B cell (primary cell): ENCODE measurements at regions not wholly inside any gene's neighbourhood (a gene's known extent, or its start where the extent isn't known, plus 50 kb on each side); places are given as distances from the start of the nearest gene placed in this dataset.

Experiments
- ATAC-seq: fragments of 200-7000 bp; cut with Tn5 transposase; one replicate; pipeline ENCODE4 v1.10.0; 2021; ENCODE audit warnings: low read depth, mild to moderate bottlenecking, moderate number of reproducible peaks, moderate library complexity
- CTCF ChIA-PET: fragments of 350-600 bp; sonication (Branson Sonifier 250); formaldehyde crosslinking; loops from one replicate; lab custom pipeline; 2021; ENCODE audit warnings: antibody characterized with exemption, inconsistent platforms; lab: Charles Lee
- POLR2A ChIA-PET: fragments of 350-600 bp; sonication (Branson Sonifier 250); formaldehyde crosslinking; loops from one replicate; lab custom pipeline; 2021; ENCODE audit warnings: antibody characterized with exemption; lab: Charles Lee
- DNase-seq: peaks from one replicate; pipeline ENCODE4 v3.0.0; 2013
- H2AFZ ChIP-seq: 2 replicates; pipeline ENCODE4 v1.6.1; 2012; ENCODE audit warnings: mild to moderate bottlenecking, low read depth, low read length; ENCODE audit not compliant: insufficient read depth, poor library complexity, severe bottlenecking
- H3K27ac ChIP-seq, 2 donors: 1 replicate in 1 of 2; 2 replicates in 1 of 2; pipeline ENCODE4 v1.5.1; 2012 to 2013; ENCODE audit warnings: low read length in 2 of 2, mild to moderate bottlenecking in 2 of 2, moderate library complexity in 1 of 2
- H3K27me3 ChIP-seq, 4 experiments: fragments of 200-600 bp in 1 of 4; sonication (generic) in 1 of 4; replicated peaks in 1 of 4; 1 replicate in 2 of 4; 2 replicates in 2 of 4; pipeline versions ENCODE4 v1.6.1 to v1.7.0; 2013 to 2016; ENCODE audit warnings: low read length in 3 of 4, mild to moderate bottlenecking in 2 of 4, mixed read lengths in 1 of 4, moderate library complexity in 1 of 4; ENCODE audit not compliant: insufficient read depth in 4 of 4, control insufficient read depth in 3 of 4; ENCODE audit errors: control extremely low read depth in 1 of 4
- H3K36me3 ChIP-seq, 2 experiments: replicated peaks in 1 of 2; 1 replicate in 1 of 2; 2 replicates in 1 of 2; pipeline versions ENCODE4 v1.6.1 to v1.7.1; 2013; ENCODE audit warnings: low read length in 1 of 2; ENCODE audit not compliant: insufficient read depth in 2 of 2, control insufficient read depth in 1 of 2; ENCODE audit errors: control extremely low read depth in 1 of 2, extremely low read depth in 1 of 2
- H3K4me1 ChIP-seq, 2 donors: fragments of 200-600 bp in 1 of 2; sonication (generic) in 1 of 2; 1 replicate in 1 of 2; 2 replicates in 1 of 2; pipeline versions ENCODE4 v1.5.1 to v1.6.1; 2013 to 2017; ENCODE audit warnings: low read length in 2 of 2; ENCODE audit not compliant: control insufficient read depth in 2 of 2, insufficient read depth in 2 of 2
- H3K4me2 ChIP-seq: replicated peaks from 2 replicates; pipeline ENCODE3; 2012; ENCODE audit warnings: mild to moderate bottlenecking, low read depth, low read length; ENCODE audit not compliant: poor library complexity, severe bottlenecking
- H3K4me3 ChIP-seq, 5 experiments: fragments of 200-600 bp in 1 of 5; sonication (generic) in 1 of 5; 1 replicate in 3 of 5; 2 replicates in 2 of 5; pipeline versions ENCODE4 v1.5.1 to v1.7.0; 2011 to 2016; ENCODE audit warnings: low read length in 4 of 5, mild to moderate bottlenecking in 4 of 5, low read depth in 2 of 5, control low read depth in 1 of 5, moderate library complexity in 1 of 5; ENCODE audit not compliant: insufficient read depth in 1 of 5; ENCODE audit errors: control extremely low read depth in 1 of 5, extremely low read depth in 1 of 5
- H3K79me2 ChIP-seq: fragments of 200-600 bp; sonication (generic); one replicate; pipeline ENCODE4 v1.6.0; 2016; ENCODE audit warnings: low read length; ENCODE audit not compliant: control insufficient read depth, insufficient read depth
- H3K9ac ChIP-seq: fragments of 200-600 bp; sonication (generic); 2 replicates; pipeline ENCODE4 v1.6.1; 2017; ENCODE audit warnings: mild to moderate bottlenecking, low read length, moderate library complexity
- H3K9me3 ChIP-seq, 3 donors: one replicate each; pipeline versions ENCODE4 v1.6.1 to v1.7.1; 2013; ENCODE audit warnings: low read length in 2 of 3; ENCODE audit not compliant: control insufficient read depth in 2 of 3, insufficient read depth in 1 of 3; ENCODE audit errors: control extremely low read depth in 1 of 3
- H4K20me1 ChIP-seq: 2 replicates; pipeline ENCODE4 v1.6.0; 2012; ENCODE audit warnings: mild to moderate bottlenecking, low read length; ENCODE audit not compliant: insufficient read depth, control insufficient read depth, poor library complexity, severe bottlenecking
- H3K27ac Mint-ChIP-seq: one replicate; pipeline ENCODE4 v1.8.0; 2021; ENCODE audit warnings: mixed read lengths
- H3K27me3 Mint-ChIP-seq: one replicate; pipeline ENCODE4 v1.8.0; 2021; ENCODE audit warnings: mixed read lengths
- H3K4me1 Mint-ChIP-seq: one replicate; pipeline ENCODE4 v1.8.0; 2021; ENCODE audit warnings: mixed read lengths
- H3K4me3 Mint-ChIP-seq: one replicate; pipeline ENCODE4 v1.8.0; 2021; ENCODE audit warnings: mixed read lengths
- H3K9me3 Mint-ChIP-seq: one replicate; pipeline ENCODE4 v1.8.0; 2022; ENCODE audit warnings: mixed read lengths; ENCODE audit not compliant: insufficient read depth
- EZH2 ChIP-seq: IDR thresholded peaks from 2 replicates; pipeline ENCODE4 v1.6.1; 2012; ENCODE audit warnings: borderline replicate concordance, low read depth, mild to moderate bottlenecking, moderate library complexity, low read length; ENCODE audit not compliant: insufficient read depth, poor library complexity, severe bottlenecking
- WGBS: methylation state at CpG from one replicate; pipeline ENCODE4 v1.1.5; 2013; ENCODE audit warnings: missing lambda C conversion rate; ENCODE audit not compliant: insufficient coverage; 5-methylcytosine and 5-hydroxymethylcytosine counted together
- intact Hi-C: fragments of 100-400 bp; cut with micrococcal nuclease; formaldehyde crosslinking; loops from one replicate; pipeline ENCODE4 v1.10.0; 2022
- TF ChIP-seq, protein P1 (sequence below): fragments of 200-600 bp; IDR thresholded peaks from one replicate; pipeline ENCODE4 v1.8.0; 2022; ENCODE audit warnings: antibody characterized with exemption, mild to moderate bottlenecking

- H3K4me1 Mint-ChIP-seq = no peaks in the 10 kb centered on the region
- H3K9me3 ChIP-seq = peaks cover 0 to 6% (median 0%) of the 10 kb centered on the region in 3 donors
- no peaks in the 10 kb centered on the region for H3K79me2 ChIP-seq
- no peaks in the 10 kb centered on the region for H3K27me3 Mint-ChIP-seq
- H3K27ac Mint-ChIP-seq = no peak overlapping the region
- CTCF ChIA-PET = no interaction called here
- H2AFZ ChIP-seq = no peak overlapping the region
- H3K4me1 ChIP-seq = no peaks in the 10 kb centered on the region
- no peak overlapping the region for H3K27ac ChIP-seq
- no peaks in the 10 kb centered on the region for H4K20me1 ChIP-seq
- H3K4me3 Mint-ChIP-seq = no peak overlapping the region
- no peak overlapping the region for H3K9ac ChIP-seq
- no peaks in the 10 kb centered on the region for H3K9me3 Mint-ChIP-seq
- DNase-seq = no peak
- no peaks in the 10 kb centered on the region for H3K27me3 ChIP-seq
- no CpG with 5 or more reads among the region's 1 CpG for WGBS
- H3K4me2 ChIP-seq = no peak overlapping the region
- no peaks in the 10 kb centered on the region for H3K36me3 ChIP-seq
- ATAC-seq = no peak
- H3K4me3 ChIP-seq = no peak overlapping the region
- POLR2A ChIA-PET = no interaction called here
- TF ChIP-seq EZH2 = no peak
- TF ChIP-seq, protein P1, sequence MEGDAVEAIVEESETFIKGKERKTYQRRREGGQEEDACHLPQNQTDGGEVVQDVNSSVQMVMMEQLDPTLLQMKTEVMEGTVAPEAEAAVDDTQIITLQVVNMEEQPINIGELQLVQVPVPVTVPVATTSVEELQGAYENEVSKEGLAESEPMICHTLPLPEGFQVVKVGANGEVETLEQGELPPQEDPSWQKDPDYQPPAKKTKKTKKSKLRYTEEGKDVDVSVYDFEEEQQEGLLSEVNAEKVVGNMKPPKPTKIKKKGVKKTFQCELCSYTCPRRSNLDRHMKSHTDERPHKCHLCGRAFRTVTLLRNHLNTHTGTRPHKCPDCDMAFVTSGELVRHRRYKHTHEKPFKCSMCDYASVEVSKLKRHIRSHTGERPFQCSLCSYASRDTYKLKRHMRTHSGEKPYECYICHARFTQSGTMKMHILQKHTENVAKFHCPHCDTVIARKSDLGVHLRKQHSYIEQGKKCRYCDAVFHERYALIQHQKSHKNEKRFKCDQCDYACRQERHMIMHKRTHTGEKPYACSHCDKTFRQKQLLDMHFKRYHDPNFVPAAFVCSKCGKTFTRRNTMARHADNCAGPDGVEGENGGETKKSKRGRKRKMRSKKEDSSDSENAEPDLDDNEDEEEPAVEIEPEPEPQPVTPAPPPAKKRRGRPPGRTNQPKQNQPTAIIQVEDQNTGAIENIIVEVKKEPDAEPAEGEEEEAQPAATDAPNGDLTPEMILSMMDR = no peak
- intact Hi-C loops = no loop called here
These were observed 537.3 kb upstream of the RPS6KA3 start for GRCh38 chrX:20803971-20804370.

DNA sequence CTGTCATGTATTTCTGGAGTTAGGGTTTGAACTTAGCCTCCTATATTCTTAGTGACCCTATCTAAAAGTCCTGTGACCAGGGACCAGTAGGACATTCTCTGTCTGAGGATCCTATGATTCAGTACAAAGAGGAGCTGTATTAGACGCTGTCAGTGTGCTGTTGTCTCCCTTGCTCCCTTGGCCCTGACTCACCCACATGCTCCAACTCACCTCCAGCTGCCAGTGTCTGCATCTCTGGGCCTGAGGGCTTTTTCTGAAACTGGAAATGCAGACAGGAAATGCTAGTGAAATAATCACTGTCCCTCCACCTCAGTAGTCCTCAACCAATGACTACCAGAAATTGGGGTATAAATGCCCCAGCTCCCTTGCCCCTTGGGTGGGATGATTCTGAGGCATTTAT is 535.3 kb upstream of the RPS6KA3 start:
- Histone ChIP-seq H3K79me2 (no peaks in the 10 kb centered on the region), H3K9me3 (peaks cover 0 to 6% (median 0%) of the 10 kb centered on the region in 3 donors), H3K27ac (no peak overlapping the region), H3K27me3 (no peaks in the 10 kb centered on the region), H3K4me2 (no peak overlapping the region), H3K9ac (no peak overlapping the region), H3K36me3 (no peaks in the 10 kb centered on the region), H3K4me3 (no peak overlapping the region), H3K4me1 (no peaks in the 10 kb centered on the region), H4K20me1 (no peaks in the 10 kb centered on the region), H2AFZ (no peak overlapping the region)
- intact Hi-C loops = no loop called here
- ATAC-seq (no peak), DNase-seq (no peak)
- H3K9me3 Mint-ChIP-seq = no peaks in the 10 kb centered on the region
- H3K4me3 Mint-ChIP-seq = no peak overlapping the region
- no peaks in the 10 kb centered on the region for H3K4me1 Mint-ChIP-seq
- no peaks in the 10 kb centered on the region for H3K27me3 Mint-ChIP-seq
- no peak overlapping the region for H3K27ac Mint-ChIP-seq
- no CpG with 5 or more reads among the region's 1 CpG for WGBS
- ChIA-PET CTCF (no interaction called here), POLR2A (no interaction called here)
- TF ChIP-seq, protein P1 = no peak
- TF ChIP-seq EZH2 = no peak
